ENCODE measurements at regions not wholly inside any gene's neighbourhood (a gene's known extent, or its start where the extent isn't known, plus 50 kb on each side); places are given as distances from the start of the nearest gene placed in this dataset.

DNA sequence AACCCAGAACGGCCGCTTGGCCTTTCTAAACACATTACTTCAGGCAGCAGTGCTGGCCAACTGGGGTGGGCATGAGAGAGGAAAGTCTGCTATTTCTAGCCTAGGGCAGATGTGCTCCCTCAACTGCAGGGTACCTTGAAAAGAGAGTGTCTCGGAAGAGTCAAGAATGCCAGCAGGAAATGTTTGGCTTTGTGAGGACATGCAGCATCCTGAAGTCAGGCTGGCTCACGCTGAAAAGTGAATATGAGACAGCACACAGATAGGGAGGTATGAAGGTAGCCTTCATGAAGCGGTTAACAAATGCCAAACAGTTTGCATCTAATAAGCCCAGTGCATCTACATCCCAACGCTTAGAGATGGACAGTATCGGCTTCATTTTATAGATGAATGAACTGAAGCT lies 65.0 kb upstream of the NCKAP5 start:
- TF ChIP-seq, protein P1, sequence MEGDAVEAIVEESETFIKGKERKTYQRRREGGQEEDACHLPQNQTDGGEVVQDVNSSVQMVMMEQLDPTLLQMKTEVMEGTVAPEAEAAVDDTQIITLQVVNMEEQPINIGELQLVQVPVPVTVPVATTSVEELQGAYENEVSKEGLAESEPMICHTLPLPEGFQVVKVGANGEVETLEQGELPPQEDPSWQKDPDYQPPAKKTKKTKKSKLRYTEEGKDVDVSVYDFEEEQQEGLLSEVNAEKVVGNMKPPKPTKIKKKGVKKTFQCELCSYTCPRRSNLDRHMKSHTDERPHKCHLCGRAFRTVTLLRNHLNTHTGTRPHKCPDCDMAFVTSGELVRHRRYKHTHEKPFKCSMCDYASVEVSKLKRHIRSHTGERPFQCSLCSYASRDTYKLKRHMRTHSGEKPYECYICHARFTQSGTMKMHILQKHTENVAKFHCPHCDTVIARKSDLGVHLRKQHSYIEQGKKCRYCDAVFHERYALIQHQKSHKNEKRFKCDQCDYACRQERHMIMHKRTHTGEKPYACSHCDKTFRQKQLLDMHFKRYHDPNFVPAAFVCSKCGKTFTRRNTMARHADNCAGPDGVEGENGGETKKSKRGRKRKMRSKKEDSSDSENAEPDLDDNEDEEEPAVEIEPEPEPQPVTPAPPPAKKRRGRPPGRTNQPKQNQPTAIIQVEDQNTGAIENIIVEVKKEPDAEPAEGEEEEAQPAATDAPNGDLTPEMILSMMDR (IDR thresholded peaks at IDR 0.05), result no peak
- no peak for TF ChIP-seq EZH2 (IDR thresholded peaks at IDR 0.05; ENCODE audit: borderline replicate concordance, insufficient read depth, low read depth, low read length, poor library complexity, severe bottlenecking)
